EH (cell line): ENCODE measurements at regions not wholly inside any gene's neighbourhood (a gene's known extent, or its start where the extent isn't known, plus 50 kb on each side); places are given as distances from the start of the nearest gene placed in this dataset.
"Not testable (repeated sequence)": the region's sequence is repeated elsewhere in the genome, so short reads cannot be mapped to it uniquely, and the experiment has no call there.

Source experiments
- DNase-seq: peaks from one replicate; pipeline ENCODE4 v3.0.0-alpha.2; 2015; ENCODE audit warnings: low read depth

DNA sequence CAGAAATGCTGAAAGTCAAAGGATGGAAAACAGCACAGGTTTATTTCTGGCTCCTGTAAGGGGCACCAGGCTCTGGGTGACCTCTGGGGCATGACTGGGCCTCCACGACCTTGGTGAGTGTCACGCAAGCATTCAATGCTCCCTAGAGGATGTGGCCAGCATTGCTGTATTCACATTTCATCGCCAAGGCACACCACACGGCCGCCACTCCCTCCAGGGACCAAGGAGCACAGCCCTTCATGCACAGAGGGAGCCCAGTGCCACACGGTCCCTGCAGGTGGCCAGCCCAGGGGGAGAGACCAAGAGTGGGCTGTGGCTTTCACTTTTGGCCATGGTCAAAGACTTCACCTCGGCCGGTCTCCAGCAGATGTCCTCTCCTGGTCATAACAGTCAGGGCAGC is 137.4 kb upstream of the TNRC6C start:
- no peak for DNase-seq

DNA sequence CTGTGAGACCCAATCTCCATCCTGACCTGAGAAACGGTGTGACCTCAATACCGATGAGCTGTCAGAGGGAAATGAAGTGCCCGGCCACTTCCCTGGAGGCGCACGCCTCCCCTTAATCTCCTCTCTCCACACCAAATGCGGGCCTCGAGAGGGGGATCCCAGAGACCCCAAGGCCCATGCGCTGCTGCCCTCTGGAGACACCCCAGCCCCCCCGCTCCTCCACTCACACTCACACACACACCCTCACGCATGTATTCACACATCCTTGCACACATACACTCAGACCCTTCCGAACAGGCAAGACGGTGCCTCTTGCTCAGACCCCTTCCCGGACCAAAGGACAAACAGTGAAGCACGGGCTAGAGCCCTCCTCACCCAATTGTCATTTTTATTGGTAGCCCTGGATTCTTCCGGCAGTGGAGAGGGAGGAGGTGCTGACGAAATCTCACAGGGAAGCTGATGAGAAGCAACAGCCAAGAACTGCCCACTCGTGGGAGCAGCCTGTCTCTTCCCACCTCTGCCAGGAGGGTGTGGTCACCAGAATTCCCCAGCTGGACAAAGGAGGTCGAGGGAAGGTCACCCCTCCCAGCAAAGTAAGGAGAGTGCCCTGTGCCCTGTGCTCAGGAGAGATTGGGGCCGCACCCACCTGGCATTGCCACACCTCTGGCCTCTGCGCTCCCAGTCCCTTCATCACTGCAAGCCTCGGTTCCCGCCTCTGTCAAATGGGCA is 136.0 kb upstream of the TNRC6C start:
- no peak for DNase-seq

DNA sequence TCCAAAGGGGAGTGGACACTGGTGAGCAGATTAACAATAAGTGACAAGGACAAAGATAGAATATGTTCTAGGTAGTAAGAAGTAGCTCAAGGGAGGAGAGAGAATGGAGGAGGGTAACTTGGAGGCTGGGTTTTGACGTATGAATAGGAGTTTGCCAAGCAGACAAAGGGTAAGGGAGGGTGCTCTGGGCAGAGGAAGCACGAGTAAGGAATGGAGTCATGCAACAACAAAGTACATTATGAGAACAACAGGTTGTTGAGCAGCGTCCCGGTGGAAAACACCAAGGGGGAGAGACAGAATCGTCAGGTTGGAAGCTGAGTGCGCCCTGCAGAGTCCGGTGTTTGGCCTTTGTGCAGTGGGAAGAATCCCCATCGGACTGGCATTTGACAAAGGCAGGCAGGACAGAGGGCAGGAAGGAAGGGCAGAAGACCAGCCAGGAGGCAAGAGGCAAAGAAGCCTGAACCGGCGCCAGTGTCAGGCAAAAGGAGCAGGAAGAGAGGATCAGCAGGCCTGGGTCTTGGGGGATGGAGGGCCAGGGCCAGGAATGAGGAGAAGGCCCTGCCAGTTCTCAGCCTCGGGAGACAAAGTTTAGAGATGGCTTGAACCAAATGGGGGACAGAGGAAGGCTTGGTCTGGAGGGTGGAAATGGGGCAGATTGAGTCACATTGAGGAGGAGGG is 134.3 kb upstream of the TNRC6C start:
- no peak for DNase-seq

DNA sequence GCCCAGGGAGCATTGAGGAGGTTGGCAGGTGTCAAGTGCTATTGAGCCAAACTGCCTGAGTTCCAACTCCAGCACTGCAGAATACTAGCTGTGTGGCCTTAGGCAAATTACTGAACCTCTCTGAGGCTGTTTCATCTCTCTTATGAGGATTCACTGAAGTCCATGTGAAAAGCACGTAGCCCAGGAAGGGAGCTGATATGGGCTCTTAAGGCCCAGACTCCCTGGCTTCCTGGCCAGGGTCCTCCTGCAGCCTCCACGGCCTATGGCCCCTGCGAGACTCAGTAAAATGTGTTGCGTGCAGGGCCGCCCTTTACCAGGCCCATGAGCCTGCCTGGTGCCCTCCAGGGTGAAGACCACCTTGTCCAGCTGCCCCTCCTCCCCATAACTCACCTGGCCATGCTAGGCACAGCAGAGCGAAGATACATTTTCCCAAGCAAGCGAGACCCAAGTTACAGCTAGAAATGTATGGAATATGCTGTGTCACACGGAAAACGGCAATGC is 133.7 kb upstream of the TNRC6C start:
- no peak for DNase-seq

DNA sequence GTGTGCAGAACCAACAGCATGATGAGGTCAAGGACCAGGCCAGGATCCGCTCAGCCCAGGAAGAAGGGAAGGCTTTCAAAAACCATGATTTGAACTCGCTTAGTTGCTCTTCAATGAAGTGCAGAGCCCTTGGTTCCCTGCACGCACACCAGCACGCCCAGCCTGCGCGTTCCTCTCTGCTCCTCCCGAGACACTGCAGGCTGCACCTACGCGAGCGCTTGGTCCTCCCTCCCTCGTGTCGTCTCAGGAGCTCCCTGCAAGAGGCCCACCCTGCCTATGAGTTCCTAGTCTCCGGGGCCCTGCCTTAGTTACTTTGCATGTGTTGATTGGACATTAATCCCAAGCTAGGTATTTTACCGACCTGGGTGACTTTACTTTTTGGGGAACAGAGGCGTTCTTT is 132.9 kb upstream of the TNRC6C start:
- no peak for DNase-seq

DNA sequence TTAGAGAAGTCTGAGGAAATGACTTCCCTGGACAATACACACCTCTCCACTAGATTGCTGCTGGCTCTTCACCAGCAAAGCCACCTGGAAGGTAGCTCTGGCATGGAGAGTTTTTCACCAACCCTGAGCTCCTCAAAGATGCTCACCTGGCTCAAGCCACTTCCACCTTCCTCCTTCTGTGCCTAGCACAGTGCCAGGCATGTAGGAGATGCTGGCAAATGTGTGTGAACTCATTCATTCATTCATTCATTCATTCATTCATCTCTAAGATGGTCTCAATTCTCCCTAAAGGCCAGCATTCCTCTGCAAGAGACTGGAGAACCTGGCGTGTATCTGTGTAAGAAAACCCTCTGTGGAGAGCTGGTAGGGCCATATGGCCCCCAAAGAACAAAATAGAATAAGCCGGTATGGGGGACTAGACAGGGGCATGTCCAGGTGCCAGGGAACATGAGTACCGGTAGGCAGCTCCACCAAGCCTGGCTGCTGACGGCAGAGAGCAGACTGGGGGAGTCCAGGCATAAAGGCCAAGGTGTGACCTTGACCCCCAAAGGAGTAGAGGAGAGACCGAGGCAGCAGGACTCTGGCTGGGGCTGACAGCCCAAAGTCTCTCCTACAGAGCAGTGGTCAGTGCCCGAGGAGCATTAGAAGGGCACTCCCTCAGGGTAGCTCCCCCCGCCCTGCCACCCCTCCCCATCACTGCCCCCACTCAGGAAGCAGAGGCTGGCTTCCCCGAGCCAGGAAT is 132.2 kb upstream of the TNRC6C start:
- DNase-seq = no peak

DNA sequence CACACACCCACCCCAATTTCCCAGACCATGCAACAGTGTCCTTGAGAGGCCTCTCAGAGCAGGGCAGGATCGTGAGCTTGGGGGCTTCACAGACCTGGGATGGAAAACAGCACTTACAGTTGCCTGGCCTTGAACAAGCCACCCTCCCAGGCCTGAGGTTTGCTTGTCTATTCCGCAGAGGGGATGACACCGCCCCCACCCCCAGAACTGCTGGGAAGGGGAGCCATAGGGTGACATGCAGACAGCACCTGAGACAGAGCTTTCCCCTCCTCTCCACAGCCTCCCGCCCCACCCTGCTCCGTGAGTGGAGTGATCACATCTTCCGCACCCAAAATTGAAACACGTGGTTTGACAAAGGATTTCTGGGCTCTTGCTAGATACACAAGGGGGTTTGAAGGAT is 131.5 kb upstream of the TNRC6C start:
- no peak for DNase-seq

DNA sequence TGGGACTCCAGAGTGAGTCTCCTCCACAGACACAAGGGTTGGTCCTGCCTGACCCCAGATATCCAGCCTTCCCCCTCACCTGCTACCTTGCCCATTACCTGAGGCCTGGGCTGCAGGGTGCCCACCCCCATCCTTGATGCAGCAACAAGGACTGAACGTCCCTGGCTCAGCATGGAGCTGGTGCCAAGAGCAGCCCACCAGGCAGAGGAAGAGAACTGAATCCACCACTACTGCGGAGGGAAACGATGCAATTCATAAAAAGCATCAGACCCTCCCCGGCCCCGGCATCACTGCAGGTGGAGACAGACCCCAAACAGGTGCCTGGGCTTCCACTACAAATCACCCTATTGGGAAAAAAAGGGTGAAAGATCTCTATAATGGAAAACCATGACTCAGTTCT is 131.0 kb upstream of the TNRC6C start:
- no peak for DNase-seq

DNA sequence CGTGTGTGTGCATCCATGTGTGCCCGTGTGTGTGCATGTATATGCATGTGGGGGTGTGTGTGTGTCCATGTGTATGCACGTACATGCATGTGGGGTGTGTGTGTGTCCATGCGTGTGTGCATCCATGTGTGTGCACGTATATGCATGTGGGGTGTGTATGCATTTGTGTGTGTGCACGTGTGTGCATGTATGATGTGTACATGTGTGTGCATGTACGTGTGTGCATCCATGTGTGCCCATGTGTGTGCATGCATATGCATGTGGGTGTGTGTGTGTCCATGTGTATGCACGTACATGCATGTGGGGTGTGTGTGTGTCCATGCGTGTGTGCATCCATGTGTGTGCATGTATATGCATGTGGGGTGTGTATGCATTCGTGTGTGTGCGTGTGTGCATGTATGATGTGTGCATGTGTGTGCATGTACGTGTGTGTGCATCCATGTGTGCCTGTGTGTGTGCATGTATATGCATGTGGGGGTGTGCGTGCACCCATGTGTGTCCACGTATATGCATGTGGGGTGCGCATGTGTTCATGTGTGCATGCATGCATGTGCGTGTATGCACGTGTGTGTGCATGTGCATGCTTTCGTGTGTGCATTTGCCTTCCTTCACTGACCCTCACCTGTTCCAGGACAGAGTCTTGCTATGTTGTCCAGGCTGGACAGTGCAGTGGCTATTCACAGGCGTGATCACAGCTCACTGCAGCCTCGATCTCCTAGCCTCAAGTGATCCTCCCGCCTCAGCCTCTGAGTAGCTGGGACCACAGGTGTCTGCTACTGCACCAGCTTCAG is 129.6 kb upstream of the TNRC6C start:
- DNase-seq = no peak

DNA sequence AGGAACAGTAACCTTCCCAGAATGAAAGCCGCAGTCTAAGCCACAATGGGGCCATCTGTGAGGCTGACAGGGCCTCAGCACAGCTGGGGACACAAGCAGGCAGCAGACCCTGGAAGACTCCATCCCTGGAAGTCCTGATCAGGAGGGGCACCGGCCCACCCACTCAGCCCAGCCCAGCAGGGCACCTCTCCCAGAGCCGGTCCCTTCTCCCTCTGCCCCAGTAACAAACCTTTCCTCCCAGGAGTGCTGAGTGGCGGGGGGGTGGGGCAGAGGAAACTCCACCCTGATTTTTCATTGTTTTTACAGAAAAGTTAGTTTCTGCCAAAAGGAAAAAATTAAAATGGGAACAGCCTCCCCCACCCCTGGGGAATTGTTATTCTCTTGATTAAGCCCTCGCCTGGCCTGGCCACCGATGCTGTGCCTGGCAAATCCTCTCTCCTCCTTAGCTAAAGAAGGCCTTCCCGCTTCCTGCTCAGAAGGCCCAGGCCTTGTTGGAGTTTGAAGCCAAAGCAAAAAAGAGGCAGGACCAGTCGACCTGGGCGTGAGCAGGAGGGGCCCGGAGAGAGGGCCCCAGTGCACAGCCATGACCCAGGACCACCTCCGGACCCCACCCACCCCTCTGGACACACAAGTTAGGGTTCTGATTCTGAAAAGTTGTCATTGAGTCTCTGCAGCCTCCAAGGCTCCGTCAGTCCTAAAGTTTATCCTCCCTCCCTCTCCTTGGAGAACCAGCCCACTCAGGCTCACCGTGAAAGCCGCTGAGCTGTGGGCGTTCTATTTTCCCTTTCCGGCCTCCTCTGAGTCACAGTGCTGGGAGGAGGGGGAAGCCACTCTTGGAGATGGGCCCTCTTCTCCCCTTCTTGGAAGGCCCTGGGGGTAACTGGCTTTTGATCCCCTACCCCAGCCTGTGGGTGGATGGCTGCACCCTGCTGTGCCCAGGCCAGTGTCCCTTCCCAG is 128.4 kb upstream of the TNRC6C start:
- DNase-seq = peak; percentile 79

DNA sequence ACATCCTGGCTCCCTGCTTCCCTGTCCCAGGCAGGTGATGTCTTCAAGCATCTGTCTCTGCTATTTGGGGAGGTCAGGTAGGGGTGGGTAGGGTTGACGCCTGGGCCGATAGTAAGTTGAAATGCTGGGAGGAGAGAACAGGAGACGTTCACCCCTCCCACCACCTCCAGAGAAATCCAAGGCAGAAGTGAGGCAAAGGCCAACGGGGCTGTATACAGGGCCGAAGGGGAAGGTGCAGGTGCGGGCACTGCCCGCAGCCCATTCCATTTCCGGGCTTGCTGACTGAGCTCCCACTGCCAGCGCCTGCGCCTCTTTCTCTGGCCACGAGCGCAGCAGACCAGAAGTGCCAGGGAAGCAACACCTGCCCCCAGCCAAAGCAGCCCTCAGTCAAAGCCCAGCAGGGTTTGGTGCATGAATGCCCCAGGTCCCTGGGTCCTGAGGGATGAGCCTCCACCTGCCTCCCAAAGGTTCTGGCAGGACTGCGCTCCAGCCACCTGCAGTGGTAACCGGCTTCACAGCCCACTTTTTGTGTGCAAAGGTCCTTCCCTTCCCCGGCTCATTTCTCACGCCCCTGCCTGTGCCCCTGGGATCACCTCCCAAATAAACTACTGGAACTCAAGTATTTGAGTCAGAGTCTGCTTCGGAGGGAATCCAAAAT is 127.6 kb upstream of the TNRC6C start:
- no peak for DNase-seq

DNA sequence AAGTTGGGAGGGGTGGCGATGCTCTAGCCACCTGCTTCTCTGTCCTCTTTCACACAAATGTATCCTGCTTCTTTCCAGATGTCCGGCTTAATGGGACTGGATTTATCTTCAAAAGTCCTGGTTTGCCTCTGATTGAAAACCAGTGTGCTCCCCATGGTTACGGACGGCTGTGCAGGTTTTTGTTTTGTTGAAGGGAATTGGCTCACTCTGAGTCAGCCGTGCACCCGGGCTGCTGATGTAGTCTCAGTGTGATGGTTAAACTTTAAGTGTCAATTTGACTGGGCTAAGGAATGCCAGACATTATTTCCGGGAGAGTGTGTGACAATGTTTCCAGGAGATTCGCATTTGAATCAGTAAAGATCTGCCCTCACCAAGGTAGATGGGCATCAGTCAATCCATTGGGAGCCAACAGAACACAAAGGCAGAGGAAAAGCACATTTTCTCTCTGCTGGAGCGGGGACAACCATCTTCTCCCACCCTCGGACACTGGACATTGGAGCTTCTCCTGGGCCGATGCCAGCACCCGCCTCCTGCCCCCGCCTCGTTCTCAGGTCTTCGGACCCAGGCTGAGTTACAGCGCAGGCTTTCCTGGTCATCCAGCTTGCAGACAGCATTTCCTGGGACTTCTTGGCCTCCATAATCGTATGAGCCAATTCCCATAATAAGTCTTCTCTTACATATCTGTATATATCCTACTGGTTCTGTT is 126.9 kb upstream of the TNRC6C start:
- DNase-seq = peak; percentile 75

DNA sequence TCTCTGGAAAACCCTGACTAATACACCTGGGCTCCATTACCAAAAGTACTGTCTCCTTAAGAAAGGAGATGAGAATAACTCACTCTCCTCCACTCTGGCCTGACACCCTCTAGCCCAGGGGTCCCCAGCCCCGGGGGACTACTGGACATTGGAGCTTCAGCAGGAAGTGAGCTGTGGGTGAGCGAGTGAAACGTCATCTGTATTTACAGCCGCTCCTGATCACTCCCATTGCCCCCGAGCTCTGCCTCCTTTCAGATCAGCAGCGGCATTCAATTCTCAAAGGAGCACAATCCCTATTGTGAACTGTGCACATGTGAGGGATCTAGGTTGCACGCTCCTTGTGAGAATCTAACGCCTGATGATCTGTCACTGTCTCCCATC is 126.3 kb upstream of the TNRC6C start:
- DNase-seq = no peak

DNA sequence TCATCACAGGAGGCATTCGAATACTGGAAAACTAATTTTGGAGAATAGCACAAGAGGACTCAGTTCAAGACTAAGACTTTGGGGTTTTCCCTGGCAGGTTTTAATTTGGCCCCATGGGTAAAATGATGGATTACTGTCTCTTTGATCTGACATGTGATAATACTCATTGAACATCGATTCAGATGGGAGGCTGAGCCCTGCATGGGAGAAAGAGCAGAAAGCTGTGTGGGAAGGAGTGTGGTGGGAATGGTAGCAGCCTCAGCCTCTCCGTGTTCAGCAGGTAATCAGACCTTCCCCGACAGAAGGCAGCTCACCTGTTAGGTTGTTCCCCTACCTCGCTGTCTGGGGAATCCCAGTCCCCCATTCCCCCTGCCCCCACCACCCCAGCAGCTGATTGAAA is 124.7 kb upstream of the TNRC6C start:
- DNase-seq = no peak

DNA sequence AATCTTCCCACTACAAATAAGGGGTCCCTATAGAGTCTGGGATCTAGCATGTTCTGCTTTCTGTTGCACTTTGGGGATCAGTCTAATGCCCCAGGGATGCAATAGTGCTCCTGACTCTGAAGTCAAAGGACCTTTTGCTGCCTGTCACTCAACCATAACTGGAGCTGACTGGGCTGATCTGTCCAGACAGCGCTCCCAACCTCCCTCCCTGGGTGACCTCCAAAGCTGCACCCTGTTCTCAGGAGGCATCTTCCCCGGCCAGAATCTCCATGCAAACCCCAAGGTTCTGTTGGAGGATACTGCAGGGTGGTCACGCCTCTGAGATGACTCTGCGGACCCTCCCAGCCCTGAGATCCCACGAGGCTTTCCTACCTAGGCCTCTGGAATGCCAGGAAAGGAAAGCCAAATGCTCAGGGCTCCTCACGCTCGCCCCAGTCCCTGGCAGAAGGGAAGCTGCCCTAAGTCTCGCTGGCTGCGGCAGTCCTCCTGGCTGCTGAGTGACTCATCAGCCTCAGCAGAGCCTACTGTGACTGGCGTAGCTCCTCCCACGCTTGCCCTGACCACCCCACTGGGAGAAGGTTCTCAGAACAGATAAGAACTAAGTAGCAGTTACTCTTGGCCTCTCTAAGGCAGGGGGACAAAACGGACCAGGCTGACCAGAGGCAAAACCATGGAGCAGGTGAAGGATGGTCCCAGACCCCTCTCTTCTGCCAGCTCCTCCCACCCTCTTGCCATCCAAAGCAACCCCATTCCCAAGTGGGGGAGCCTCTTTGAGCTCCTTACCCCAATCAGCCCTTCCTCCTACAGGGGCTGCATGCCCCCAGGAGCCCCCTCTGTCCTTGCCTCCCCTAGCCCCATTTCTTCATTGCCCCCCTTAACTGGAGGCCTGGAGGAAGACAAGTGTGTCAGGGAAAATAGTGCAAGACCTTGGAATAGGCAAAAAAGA is 124.1 kb upstream of the TNRC6C start:
- peak; percentile 90 for DNase-seq

DNA sequence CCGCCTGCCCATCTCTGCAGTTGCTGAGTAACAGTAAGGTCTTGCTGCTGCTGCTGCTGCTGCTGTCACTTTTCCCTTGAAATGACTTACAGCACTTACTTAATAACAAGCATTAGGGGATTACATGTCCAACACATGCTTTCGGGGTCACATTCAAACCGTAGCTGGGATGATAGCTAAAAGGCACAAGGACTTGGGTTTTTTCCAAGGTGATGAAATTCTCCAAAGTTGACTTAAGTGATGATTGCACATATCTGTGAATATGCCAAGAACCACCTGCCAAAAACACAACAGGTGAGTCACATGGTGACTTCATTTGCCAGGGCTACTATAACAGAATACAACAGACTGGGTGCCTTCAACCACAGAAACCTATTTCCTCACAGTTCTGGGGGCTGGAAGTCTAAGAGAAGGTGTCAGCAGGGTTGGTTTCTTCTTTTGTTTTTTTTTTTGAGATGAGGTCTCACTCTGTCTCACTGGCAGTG is 121.9 kb upstream of the TNRC6C start:
- peak; percentile 18 for DNase-seq

DNA sequence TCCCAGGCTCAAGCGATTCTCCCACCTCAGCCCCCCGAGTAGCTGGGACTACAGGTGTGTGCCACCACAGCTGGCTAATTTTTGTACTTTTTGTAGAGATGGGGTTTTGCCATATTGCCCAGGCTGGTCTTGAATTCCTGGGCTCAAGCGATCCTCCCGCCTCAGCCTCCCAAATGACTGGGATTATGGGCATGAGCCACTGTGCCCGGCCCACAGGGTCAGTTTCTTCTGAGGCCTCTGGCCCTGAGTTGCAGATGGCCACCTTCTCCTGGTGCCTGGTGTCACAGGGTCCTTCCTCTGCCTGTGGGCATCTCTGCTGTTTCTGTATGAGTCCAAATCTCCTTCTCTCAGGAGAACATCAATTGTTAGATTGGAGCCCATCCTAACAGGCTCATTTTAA is 121.4 kb upstream of the TNRC6C start:
- not testable (repeated sequence) for DNase-seq

DNA sequence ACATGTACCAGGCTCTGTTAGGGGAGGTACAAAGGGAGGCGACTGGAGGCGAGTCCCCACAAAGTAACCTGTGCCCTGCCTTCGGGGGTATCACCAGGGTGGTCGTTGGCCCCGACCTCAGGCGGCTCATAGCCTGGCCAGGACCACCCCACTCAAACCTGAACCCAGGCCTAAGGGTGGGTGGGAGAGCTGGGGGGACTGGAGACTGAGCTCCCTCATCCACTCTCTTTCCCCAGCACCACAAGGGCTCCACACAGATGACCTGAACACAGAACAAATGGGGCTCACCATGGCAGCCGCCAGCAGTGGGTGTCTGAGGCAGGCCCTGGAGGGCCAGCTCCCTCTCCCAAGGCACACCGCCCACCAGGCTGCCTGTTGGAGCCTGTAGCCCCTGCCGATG is 120.6 kb upstream of the TNRC6C start:
- DNase-seq = no peak
